GM03348 (cell line): ENCODE measurements at regions not wholly inside any gene's neighbourhood (a gene's known extent, or its start where the extent isn't known, plus 50 kb on each side); places are given as distances from the start of the nearest gene placed in this dataset.

Source experiments
- DNase-seq: peaks from one replicate; pipeline ENCODE4 v3.0.0; 2012; ENCODE audit warnings: low spot score

- DNase-seq, result no peak
Measured at GRCh38 chr4:19314116-19314515, 937.6 kb upstream of the SLIT2 start.

- DNase-seq, result peak; percentile 50
Measured at GRCh38 chr4:19309378-19309777, 942.3 kb upstream of the SLIT2 start.

DNA sequence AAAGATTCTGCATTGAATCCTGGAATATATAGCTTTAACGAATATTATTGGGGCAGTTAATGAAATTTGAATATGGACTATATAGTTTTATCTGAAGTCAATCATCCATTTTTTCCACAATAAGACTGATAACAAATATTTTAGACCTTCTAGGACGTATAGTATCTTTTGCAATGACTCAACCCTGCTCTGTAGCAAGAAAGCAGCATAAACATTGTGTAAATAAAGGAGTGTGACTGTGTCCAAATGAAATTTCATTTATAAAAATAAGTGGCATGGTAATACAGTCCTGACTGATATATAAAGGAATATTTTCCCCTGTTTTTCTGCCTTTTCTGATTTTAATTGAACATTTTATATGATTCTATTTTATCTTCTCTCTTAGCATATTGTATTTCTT is 947.7 kb upstream of the SLIT2 start:
- no peak for DNase-seq

DNA sequence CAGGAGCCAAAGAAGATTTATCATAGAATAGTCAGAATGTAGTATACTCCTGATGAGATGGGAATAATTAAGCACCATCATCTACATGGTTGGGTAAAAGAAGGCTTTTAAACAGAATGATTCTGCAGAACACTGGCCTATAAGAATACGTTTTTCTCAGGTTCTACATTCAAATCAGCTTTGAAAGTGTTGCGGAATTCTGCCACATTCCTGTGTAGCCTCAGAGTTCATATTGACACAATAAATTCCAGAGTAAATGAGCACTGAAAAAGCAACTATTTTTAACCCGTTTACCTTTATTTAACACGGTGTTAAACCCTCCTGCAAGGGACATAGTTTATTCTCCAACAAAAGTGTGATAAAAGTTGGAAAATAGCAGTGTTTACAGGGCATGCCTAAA is 950.2 kb upstream of the SLIT2 start:
- no peak for DNase-seq

- DNase-seq, result peak; percentile 33
Measured at GRCh38 chr4:19300213-19300612, 951.5 kb upstream of the SLIT2 start.

DNA sequence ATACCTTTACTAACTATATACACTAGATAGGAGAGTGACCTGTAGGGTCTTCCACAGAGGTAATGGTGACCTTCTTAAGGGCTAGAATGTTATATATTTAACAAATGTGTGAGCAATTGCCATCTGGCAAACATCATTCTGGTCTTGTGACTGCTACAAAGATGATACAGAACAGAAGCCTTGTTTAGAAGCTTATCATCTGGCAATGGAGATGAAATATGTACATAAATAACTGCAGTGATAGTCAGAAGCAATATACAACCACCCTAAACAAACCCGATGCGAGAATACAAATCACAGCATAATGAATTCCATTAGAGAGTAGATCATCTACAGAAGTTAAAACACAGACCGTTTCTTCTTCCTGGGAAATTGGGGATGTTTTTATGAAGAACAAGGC is 952.7 kb upstream of the SLIT2 start:
- DNase-seq, result peak; percentile 3

- DNase-seq, result no peak
Measured at GRCh38 chr4:19293781-19294180, 957.9 kb upstream of the SLIT2 start.

GRCh38 chr4:19293080-19293479 is 958.6 kb upstream of the SLIT2 start:
- no peak for DNase-seq

- no peak for DNase-seq
Measured at GRCh38 chr4:19286924-19287323, 964.8 kb upstream of the SLIT2 start.

DNA sequence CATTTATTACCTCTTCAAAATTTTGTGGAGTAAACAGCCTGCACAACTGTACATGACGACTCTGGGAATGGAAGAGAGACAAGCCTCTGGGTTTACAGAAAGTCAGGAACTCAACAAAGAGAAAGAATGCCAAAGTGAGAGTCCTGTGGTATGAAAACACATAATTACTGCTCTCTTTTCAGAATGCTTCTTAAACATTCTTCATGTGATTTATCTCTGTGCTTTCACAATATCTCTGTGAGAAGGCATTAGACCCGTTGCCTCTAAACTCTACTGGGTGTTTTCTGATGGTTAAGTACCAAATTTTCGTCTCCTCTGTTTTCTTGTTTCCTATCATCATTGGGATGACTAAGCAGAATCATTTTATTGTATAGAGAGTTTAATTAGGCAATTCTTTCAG is 966.6 kb upstream of the SLIT2 start:
- peak; percentile 22 for DNase-seq

DNA sequence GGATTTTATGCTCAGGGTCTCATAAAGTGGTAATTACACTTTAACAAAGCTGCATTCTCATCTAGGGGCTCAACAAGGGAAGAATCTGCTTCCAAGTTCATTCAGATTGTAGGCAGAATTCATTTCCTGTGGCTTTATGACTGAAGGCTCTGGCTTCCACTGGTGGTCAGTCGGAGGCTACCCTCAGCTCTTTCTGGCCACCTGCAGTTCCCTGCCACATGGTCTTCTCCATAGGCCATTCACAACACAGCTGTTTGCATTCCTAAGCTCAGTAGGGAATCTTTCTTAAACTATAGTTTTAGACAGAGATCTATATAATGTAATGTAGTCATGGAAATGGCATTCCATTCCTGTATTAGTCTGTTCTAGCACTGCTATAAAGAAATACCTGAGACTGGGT is 973.0 kb upstream of the SLIT2 start:
- no peak for DNase-seq

GRCh38 chr4:19266566-19266965 is 985.1 kb upstream of the SLIT2 start:
- DNase-seq, result peak; percentile 4

- DNase-seq, result no peak
Measured at GRCh38 chr4:19262467-19262866, 989.2 kb upstream of the SLIT2 start.

GRCh38 chr4:19260346-19260745 is 991.4 kb upstream of the SLIT2 start:
- DNase-seq, result no peak

- no peak for DNase-seq
Measured at GRCh38 chr4:19259920-19260319, 991.8 kb upstream of the SLIT2 start.

DNA sequence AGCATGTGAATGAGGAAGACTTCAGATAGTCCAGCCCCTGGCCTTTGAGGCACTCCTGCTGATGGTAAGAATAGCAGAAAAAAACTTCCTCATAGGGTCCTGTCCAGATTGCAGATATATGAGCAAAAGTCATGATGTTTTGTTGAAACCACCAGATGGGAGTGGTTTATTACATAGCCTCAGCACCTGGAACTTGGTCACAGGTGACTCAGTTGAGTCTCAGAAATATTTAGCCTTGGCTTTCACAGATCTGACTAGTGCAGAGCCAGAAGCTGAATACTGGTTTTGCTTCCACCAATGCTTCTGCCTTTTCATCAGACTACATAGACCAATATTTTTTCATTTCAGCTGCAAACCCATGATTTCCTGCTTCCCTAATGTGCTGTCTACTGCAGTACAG is 994.9 kb upstream of the SLIT2 start:
- no peak for DNase-seq

GRCh38 chr4:19254486-19254885 is 997.2 kb upstream of the SLIT2 start:
- no peak for DNase-seq

GRCh38 chr4:19248023-19248422 is 1003.7 kb upstream of the SLIT2 start:
- DNase-seq, result no peak

DNA sequence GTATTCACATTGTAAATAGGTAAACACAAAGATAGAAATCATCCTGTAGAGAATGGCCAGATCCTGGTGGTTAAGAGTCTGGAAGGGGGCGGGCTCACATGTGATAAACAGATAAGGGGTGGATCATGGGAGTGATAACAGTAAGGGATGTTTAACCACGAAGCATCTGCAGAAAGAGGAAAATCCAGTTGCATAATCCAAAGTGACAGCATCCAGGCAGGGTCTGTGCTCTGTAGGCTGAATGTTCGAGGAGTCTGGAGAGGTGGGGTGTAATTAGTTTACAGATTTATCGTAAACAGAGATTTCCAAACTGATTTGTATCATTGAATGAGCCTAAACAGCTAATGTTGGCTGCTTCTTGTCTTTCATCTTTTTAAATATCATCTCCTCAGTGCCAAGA is 1009.8 kb upstream of the SLIT2 start:
- no peak for DNase-seq

- DNase-seq, result peak; percentile 3
Measured at GRCh38 chr4:19239565-19239964, 1012.1 kb upstream of the SLIT2 start.

- no peak for DNase-seq
Measured at GRCh38 chr4:19236473-19236872, 1015.2 kb upstream of the SLIT2 start.

DNA sequence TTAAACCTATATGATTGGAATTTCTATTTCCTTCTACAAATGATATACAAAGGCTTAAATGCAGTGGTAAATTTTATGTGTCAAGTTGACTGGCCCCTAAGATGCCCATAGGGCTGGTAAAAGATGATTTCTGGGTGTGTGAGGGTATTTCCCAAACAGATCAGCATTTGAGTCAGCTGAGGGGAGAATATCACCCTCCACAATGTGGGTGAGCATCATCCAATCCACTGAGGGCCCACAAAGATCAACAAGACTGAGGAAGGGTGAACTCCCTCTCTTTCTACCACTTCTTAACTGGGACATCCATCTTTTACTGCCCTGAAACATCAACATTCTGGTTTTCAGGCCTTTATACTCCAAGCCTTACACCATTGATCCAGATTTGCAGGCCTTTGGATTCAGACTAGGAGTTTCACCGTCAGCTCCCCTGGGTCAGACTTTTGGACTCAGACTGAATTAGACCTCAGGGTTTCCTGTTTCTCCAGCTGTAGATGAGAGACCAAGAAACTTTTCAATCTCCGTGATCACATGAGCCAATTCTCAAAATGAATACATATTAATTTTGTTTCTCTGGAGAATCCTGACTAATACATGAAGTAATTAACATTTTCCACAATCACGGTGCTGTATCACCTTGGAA is 1020.7 kb upstream of the SLIT2 start:
- no peak for DNase-seq

DNA sequence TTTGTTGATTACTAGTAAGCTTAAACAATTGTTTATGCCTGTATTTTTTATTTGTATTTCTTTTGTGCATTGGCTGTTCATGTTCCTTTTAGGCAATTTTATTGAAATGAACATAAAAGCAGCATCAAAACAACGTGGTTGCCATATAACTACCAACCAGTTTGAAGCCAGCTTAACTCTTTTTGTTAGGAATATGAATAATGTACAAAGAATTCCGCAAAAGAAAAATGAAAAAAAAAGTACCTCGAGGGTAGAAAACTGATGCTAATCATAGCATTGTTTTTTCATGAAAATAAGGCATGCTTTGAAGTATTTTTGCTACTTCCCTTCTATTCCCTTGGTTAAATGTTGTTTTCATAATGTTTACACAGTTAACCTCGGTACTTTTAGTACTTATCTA is 1024.0 kb upstream of the SLIT2 start:
- peak; percentile 16 for DNase-seq

- peak; percentile 32 for DNase-seq
Measured at GRCh38 chr4:19224820-19225219, 1026.9 kb upstream of the SLIT2 start.

DNA sequence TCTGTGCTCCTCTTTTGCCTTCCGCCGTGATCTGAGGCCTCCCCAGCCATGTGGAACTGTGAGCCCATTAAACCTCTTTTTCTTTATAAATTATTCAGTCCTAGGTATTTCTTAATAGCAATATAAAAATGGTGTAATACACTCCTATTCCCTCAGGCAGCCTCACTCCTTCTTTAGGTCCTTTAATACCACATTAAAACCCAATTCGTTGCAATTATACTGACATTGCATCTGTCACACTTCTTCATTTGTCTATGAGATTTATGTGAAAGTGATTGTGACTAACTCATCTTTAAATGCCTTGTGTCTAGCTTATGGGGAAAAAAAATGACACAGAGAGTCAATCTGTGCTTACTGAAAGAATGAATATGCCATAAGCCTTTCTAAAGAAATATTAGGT is 1035.2 kb upstream of the SLIT2 start:
- no peak for DNase-seq
